Renal cortex interstitium (tissue), 11 donors: ENCODE measurements at regions not wholly inside any gene's neighbourhood (a gene's known extent, or its start where the extent isn't known, plus 50 kb on each side); places are given as distances from the start of the nearest gene placed in this dataset.

ENCODE experiments used
- DNase-seq, 11 donors: peaks; one replicate each; pipeline ENCODE4 v3.0.0-alpha.2; 2013; ENCODE audit warnings: low read depth in 9 of 11, low spot score in 4 of 11; ENCODE audit errors: extremely low read depth in 1 of 11

- DNase-seq: no peak
Observed at GRCh38 chr3:159923336-159923735, 65.3 kb upstream of the IL12A start.

DNA sequence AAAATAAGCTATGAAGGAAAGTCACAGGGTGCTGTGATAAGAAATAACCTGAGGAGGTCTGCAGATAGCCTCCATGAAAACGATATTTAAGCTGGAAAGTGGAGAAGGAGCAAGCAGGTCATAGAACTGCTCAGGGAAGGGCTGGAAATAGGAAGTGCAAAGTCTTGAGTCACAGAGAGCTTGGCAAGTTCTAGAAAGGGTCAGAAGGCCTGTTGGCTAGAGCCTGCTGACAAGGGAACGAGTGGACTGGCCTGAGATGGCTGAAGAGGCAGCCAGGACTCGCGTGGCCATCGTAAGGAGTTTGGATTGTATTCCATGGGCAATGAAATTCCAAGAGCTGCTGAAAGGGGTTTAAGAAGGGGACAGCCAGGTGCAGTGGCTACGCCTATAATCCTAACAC is 64.7 kb upstream of the IL12A start:
- DNase-seq: no peak

DNA sequence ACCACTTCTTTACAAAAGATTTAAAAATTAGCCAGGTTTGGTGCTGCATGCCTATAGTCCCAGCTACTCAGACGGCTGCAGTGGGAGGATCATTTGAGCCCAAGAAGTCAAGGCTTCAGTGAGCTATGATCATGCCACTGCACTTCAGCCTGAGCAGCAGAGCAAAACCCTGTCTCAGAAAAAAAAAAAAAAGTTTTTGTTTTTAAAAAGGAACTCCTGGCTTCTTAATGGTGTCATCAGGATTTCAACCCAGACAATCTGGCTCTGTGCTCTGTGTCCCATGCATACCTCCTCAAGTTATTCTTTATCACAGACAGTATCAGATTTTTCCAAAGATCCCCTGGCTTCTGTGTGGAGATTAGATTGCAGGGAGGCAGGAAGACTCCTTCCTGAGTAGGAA is 64.2 kb upstream of the IL12A start:
- no peak for DNase-seq

- DNase-seq: no peak
Observed at GRCh38 chr3:159925248-159925647, 63.4 kb upstream of the IL12A start.

DNA sequence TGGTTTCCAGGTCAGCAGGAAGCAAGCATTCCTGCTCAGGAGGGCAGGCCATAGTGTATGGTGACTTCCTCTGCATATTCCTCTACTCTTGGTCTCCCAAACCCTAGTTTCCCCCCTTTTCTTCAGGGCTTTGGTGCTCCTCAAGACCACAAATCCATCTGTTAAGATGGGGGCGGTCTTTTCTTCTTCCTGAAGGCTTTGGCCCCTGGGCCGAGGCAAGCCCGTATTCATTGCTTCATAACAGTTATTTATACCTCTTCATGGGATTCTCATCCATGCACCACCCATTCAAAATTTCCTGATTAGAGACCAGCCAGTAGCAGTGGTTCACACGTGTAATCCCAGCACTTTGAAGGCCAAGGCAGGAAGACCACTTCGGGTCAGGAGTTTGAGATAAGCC is 62.1 kb upstream of the IL12A start:
- no peak for DNase-seq

- no peak for DNase-seq
Observed at GRCh38 chr3:159928071-159928491, 60.6 kb upstream of the IL12A start.

DNA sequence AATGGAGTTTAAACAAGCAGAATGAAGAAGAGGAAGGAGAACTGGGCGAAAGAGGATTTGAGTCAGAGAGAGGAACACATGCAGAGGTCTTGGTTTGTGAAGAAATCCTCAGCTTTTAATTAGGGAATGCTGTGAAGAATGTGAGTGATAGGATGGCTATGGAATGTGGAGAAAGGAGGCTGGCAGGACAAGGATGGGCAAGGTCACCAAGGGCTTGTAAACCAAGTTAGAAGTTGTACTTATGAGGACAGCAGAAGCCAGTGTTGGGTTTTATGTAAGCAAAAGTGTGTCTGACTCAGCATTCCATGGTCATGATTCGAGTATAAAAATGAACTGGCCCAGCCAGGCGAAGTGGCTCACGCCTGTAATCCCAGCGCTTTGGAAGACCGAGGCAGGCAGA is 60.0 kb upstream of the IL12A start:
- DNase-seq: no peak

DNA sequence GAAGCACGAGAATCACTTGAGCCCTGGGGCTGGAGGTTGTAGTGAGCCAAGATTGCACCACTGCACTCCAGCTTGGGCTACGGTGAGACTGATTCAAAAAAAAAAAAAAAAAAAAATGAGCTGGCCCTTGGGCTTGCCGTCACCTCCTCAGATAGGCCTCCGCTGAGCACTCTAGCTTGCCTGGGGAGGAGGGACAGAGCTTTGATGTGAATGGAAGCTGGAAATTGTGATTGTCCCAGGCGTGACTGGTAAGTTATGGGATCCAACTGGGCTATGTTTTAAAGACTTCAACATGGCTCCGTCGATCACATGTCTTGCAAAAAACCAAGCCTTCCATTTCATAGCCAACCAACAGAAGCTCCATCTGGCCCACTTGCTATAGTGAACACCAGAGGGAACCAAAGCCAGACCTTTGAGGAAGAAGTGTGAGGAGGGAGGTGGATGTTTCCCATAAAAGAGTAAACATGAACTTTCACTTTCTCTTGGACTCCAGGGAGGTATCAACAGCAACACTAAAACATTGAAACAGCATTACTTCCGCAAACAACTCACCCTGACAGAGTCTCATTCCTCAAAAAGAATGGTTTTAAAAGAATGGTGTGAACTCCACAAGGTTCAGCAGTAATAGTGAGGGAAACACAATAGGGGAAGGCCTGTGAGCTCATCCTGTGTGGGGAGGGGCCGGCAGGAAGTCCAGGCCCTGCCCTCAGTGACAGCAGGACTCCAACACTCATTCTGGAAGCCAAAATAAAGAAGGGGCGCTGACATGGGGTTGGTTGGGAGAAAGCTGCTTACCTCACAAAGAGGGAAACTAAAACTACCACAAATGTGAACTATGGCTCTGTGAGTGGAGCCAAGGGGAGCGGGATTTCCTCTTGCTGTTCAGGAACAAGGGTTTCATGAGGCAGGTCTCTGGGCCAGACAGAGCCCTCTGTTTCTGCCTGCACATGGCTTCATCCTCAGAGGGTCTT is 59.2 kb upstream of the IL12A start:
- DNase-seq: peak in 10 of 11 donors; percentile 7 to 32 (median 18)

- no peak for DNase-seq
Observed at GRCh38 chr3:159934216-159934615, 54.4 kb upstream of the IL12A start.

DNA sequence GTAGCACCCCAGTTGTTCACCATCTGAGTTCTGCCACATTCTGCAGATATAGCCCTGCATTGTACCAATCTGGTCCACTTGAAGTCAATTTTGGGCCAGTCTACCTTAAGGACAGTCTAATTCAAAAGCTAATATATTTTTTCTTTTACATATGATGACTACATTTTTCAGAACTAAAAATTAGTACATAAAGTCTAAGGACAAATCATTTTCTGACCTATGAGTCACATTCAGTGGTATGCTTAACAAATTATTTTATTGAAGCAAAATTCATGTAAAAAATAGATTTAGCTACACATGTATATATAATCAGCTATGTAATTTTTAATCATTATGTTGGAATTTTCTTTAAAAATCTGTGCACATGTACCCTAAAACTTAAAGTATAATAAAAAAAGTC is 52.1 kb upstream of the IL12A start:
- DNase-seq: no peak

- no peak for DNase-seq
Observed at GRCh38 chr3:159937561-159938166, 51.0 kb upstream of the IL12A start.

DNA sequence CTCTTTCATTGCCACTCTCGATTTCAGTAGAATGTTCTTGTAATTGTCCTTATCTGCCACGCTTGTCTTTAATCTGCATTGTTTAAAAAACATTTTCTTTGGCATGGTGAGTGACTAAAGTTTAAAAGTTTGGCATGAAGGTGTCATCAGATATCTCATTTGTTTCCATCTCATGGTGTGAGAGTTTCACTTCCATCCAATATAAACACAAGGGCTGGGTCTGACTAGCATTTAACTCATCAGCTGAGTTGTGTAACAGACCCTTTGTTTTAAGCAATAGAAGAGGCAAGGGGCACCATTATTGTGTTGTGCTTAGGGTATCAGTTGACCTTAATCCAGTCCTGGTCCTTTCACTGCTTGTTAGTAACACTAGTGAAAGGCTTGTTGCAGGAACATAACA is 49.9 kb upstream of the IL12A start:
- no peak for DNase-seq
